Endothelial cell of umbilical vein (primary cell): ENCODE measurements at regions not wholly inside any gene's neighbourhood (a gene's known extent, or its start where the extent isn't known, plus 50 kb on each side); places are given as distances from the start of the nearest gene placed in this dataset.

Experiments
- BruUV-seq: library from RNA; stranded (reverse); fragments of 400-500 nt; replicated peaks from 2 replicates; lab custom pipeline; 2021; lab: Mats Ljungman, UMichigan
- CTCF ChIA-PET: fragments of 300-600, 350-600 bp; sonication (Branson Sonifier 250); formaldehyde crosslinking; loops from one replicate; lab custom pipeline; 2021; ENCODE audit warnings: antibody characterized with exemption, inconsistent platforms; lab: Charles Lee
- POLR2A ChIA-PET: fragments of 300-600, 350-600 bp; sonication (Branson Sonifier 250); formaldehyde crosslinking; loops from one replicate; lab custom pipeline; 2021; ENCODE audit warnings: antibody characterized with exemption, inconsistent platforms; lab: Charles Lee
- DNase-seq: peaks from one replicate; pipeline ENCODE4 v3.0.0-alpha.2; 2011; ENCODE audit warnings: low read depth, low spot score
- FAIRE-seq: peaks from 2 replicates; lab custom pipeline; 2011; peaks lifted over from hg19 to GRCh38; lab: Jason Lieb, UNC
- H2AFZ ChIP-seq: 2 replicates; pipeline ENCODE4 v1.6.0; 2012; ENCODE audit warnings: low read depth, low read length, control low read depth, inconsistent platforms
- H3K27ac ChIP-seq: 2 replicates; pipeline ENCODE4 v1.5.1; 2011; ENCODE audit warnings: low read depth, mild to moderate bottlenecking, control low read depth, low read length, moderate library complexity; ENCODE audit not compliant: insufficient read depth
- H3K27me3 ChIP-seq, 2 experiments: 2 replicates each; pipeline versions ENCODE4 v1.6.0 to v1.6.1; 2011; ENCODE audit warnings: low read length in 2 of 2, mixed read lengths in 1 of 2; ENCODE audit not compliant: control insufficient read depth in 2 of 2, insufficient read depth in 2 of 2
- H3K36me3 ChIP-seq, 2 experiments: 2 replicates in 1 of 2; 3 replicates in 1 of 2; pipeline ENCODE4 v1.5.1; 2011; ENCODE audit warnings: low read length in 2 of 2, mild to moderate bottlenecking in 1 of 2, moderate library complexity in 1 of 2; ENCODE audit not compliant: control insufficient read depth in 2 of 2, insufficient read depth in 2 of 2; ENCODE audit errors: extremely low read depth in 1 of 2
- H3K4me1 ChIP-seq: 3 replicates; pipeline ENCODE4 v1.5.1; 2011; ENCODE audit warnings: mild to moderate bottlenecking, low read length; ENCODE audit not compliant: control insufficient read depth, insufficient read depth; ENCODE audit errors: extremely low read depth
- H3K4me2 ChIP-seq: 2 replicates; pipeline ENCODE4 v1.6.1; 2011; ENCODE audit warnings: low read length, control low read depth, mixed read lengths; ENCODE audit not compliant: insufficient read depth
- H3K4me3 ChIP-seq, 3 experiments: fragments of 200-600 bp in 1 of 3; sonication (generic), shearing (Covaris generic) in 1 of 3; replicated peaks in 1 of 3; 2 replicates each; pipeline ENCODE4 v1.5.1; 2011 to 2016; ENCODE audit warnings: control low read depth in 3 of 3, low read length in 3 of 3, mild to moderate bottlenecking in 2 of 3, inconsistent platforms in 1 of 3, low read depth in 1 of 3, moderate library complexity in 1 of 3; ENCODE audit not compliant: insufficient read depth in 1 of 3
- H3K79me2 ChIP-seq: 2 replicates; pipeline ENCODE4 v1.6.0; 2012; ENCODE audit warnings: low read length, inconsistent platforms; ENCODE audit not compliant: control insufficient read depth, insufficient read depth
- H3K9ac ChIP-seq: replicated peaks from 2 replicates; pipeline ENCODE3; 2011; ENCODE audit warnings: low read length, control low read depth; ENCODE audit not compliant: insufficient read depth; ENCODE audit errors: extremely low read depth
- H3K9me1 ChIP-seq: replicated peaks from 3 replicates; pipeline ENCODE4 v1.6.0; 2011; ENCODE audit warnings: mild to moderate bottlenecking, low read length; ENCODE audit not compliant: control insufficient read depth, insufficient read depth; ENCODE audit errors: extremely low read depth
- H3K9me3 ChIP-seq: replicated peaks from 2 replicates; pipeline ENCODE4 v1.5.1; 2012; ENCODE audit warnings: low read length, inconsistent platforms; ENCODE audit not compliant: control insufficient read depth, insufficient read depth
- H4K20me1 ChIP-seq: replicated peaks from 2 replicates; pipeline ENCODE3; 2011; ENCODE audit warnings: mild to moderate bottlenecking, low read length; ENCODE audit not compliant: control insufficient read depth, insufficient read depth; ENCODE audit errors: extremely low read depth
- EZH2 ChIP-seq: IDR thresholded peaks from 2 replicates; pipeline ENCODE4 v1.6.1; 2012; ENCODE audit warnings: borderline replicate concordance, low read depth, mild to moderate bottlenecking, moderate library complexity, low read length, inconsistent platforms; ENCODE audit not compliant: severe bottlenecking
- FOS ChIP-seq: IDR thresholded peaks from 2 replicates; pipeline ENCODE4 v1.6.1; 2011; ENCODE audit warnings: mild to moderate bottlenecking, low read length, moderate library complexity, borderline replicate concordance; ENCODE audit not compliant: insufficient read depth
- GATA2 ChIP-seq: IDR thresholded peaks from 2 replicates; pipeline ENCODE4 v1.7.0; 2011; ENCODE audit warnings: low read depth, mild to moderate bottlenecking, moderate library complexity, mixed read lengths, low read length; ENCODE audit not compliant: insufficient read length, insufficient read depth
- JUN ChIP-seq: IDR thresholded peaks from 2 replicates; pipeline ENCODE4 v1.6.1; 2011; ENCODE audit warnings: borderline replicate concordance, low read depth; ENCODE audit not compliant: insufficient read length, insufficient read depth
- MYC ChIP-seq: IDR thresholded peaks from one replicate; pipeline ENCODE4 v1.6.1; 2011; ENCODE audit warnings: mild to moderate bottlenecking, low read depth, low read length
- POLR2A ChIP-seq: IDR thresholded peaks from 2 replicates; pipeline ENCODE4 v1.6.1; 2012; ENCODE audit warnings: low read depth, mild to moderate bottlenecking, control low read depth, low read length
- POLR2AphosphoS5 ChIP-seq: IDR thresholded peaks from 2 replicates; pipeline ENCODE4 v1.6.1; 2012; ENCODE audit warnings: low read depth, mild to moderate bottlenecking, control low read depth, low read length, moderate library complexity; ENCODE audit not compliant: insufficient read depth
- dilution Hi-C: fragments of 300-500 bp; cut with MboI; formaldehyde crosslinking; loops from one replicate; pipeline ENCODE4 v1.15.0; 2019; ENCODE audit warnings: low sequenced_read_pairs; ENCODE audit not compliant: extremely low pct_ligation_motif_present
- intact Hi-C: fragments of 100-400 bp; cut with micrococcal nuclease; formaldehyde crosslinking; loops from one replicate; pipeline ENCODE4 v1.10.0; 2022
- TF ChIP-seq, protein P1 (sequence below): IDR thresholded peaks from 2 replicates; pipeline ENCODE4 v1.6.1; 2011; ENCODE audit not compliant: insufficient read depth, insufficient read length
- TF ChIP-seq, protein P2 (sequence below), 2 donors: IDR thresholded peaks; 1 replicate in 1 of 2; 2 replicates in 1 of 2; pipeline ENCODE4 v1.5.1; 2011; ENCODE audit warnings: low read length in 2 of 2, mild to moderate bottlenecking in 2 of 2, moderate library complexity in 2 of 2, control low read depth in 1 of 2, inconsistent platforms in 1 of 2, low read depth in 1 of 2; ENCODE audit not compliant: insufficient read depth in 1 of 2; ENCODE audit errors: extremely low read depth in 1 of 2

DNA sequence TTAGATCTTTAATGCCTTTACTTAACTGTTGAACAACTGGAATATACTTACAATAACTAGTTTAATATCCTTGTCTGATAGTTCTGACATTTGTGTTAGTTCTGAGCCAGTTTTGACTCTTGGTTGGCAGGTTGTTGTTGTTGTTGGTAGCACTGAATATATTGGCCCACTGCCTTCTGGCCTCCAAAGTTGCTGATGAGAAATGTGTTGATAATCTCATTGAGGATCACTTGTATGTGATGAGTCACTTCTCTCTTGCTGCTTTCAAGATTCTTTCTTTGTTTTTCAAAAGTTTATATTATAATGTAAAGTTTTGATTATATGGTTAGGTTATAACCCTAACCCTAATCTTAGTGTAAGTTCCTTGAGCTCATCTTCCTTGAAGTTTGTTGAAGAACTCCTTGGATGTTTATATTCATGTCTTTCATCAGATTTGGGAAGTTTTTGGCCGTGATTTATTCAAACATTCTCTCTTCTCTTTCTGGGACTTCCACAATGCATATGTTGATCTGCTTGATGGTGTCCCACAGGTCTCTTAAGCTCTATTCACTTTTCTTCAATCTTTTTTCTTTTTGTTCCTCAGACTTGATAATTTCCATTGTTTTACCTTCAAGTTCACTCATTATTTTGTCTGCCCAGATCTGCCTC lies 149.7 kb downstream of the FGF18 start:
- dilution Hi-C loops, result no loop called here
- peaks cover 0 to 2% of the 10 kb centered on the region in 2 experiments for H3K27me3 ChIP-seq

DNA sequence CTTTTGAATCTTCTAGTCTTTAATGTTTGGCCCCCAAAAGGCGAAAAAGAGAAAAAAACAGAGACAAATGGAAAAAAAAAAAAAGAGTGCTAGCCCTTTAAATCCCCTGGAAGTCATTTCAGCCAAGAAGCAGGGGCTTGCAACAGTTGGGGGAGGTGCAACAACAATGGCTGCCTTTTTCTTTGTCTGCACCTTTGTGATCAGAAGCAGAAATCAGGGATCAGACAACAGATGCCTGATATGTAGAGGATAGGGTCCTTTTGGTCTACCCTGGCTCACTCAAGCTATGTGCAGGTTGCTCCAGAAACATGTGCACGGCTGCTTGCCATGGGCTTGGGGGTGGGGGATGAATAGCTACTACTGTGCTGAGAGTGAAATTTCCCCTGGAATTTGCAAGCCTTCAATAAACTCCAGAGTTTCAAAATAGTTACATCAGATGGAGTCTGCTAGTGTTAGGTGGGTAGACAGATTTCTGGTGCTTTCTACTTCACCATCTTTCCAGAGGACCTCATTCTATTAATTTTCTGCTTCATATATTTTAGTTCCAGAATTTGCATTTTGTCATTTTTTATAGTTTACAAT lies 150.9 kb downstream of the FGF18 start:
- CTCF ChIA-PET, result no interaction called here
- no peaks in the 10 kb centered on the region for H3K9me1 ChIP-seq
- no peak for TF ChIP-seq JUN
- no peak for TF ChIP-seq EZH2
- no peak for TF ChIP-seq FOS
- TF ChIP-seq, protein P1, sequence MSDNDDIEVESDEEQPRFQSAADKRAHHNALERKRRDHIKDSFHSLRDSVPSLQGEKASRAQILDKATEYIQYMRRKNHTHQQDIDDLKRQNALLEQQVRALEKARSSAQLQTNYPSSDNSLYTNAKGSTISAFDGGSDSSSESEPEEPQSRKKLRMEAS, result no peak
- TF ChIP-seq, protein P2, sequence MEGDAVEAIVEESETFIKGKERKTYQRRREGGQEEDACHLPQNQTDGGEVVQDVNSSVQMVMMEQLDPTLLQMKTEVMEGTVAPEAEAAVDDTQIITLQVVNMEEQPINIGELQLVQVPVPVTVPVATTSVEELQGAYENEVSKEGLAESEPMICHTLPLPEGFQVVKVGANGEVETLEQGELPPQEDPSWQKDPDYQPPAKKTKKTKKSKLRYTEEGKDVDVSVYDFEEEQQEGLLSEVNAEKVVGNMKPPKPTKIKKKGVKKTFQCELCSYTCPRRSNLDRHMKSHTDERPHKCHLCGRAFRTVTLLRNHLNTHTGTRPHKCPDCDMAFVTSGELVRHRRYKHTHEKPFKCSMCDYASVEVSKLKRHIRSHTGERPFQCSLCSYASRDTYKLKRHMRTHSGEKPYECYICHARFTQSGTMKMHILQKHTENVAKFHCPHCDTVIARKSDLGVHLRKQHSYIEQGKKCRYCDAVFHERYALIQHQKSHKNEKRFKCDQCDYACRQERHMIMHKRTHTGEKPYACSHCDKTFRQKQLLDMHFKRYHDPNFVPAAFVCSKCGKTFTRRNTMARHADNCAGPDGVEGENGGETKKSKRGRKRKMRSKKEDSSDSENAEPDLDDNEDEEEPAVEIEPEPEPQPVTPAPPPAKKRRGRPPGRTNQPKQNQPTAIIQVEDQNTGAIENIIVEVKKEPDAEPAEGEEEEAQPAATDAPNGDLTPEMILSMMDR (IDR thresholded peaks at IDR 0.05; ENCODE audit: extremely low read depth in 1 of 2, insufficient read depth in 1 of 2, low read depth in 1 of 2, low read length in 2 of 2), result no peak
- no peak for TF ChIP-seq POLR2AphosphoS5
- no peak for TF ChIP-seq MYC
- TF ChIP-seq POLR2A, result no peak
- no peak for TF ChIP-seq GATA2
- no peak overlapping the region for H3K4me2 ChIP-seq
- no peak overlapping the region for H3K9ac ChIP-seq
- H3K27me3 ChIP-seq, result peaks cover 0 to 3% of the 10 kb centered on the region in 2 experiments
- H3K4me1 ChIP-seq, result peaks cover 18% of the 10 kb centered on the region
- no peak for DNase-seq
- intact Hi-C loops (no loop called here), dilution Hi-C loops (no loop called here)
- BruUV-seq, result no TSS peak
- POLR2A ChIA-PET, result no interaction called here
- no peaks in the 10 kb centered on the region for H3K36me3 ChIP-seq
- H3K4me3 ChIP-seq, result no peak overlapping the region
- FAIRE-seq, result no peak
- H3K9me3 ChIP-seq, result no peaks in the 10 kb centered on the region
- H3K79me2 ChIP-seq, result no peaks in the 10 kb centered on the region
- no peaks in the 10 kb centered on the region for H4K20me1 ChIP-seq
- no peak overlapping the region for H3K27ac ChIP-seq
- no peak overlapping the region for H2AFZ ChIP-seq

More for the DNA sequence above, 149.7 kb downstream of the FGF18 start:
- H3K27ac ChIP-seq, result no peak overlapping the region
- no peaks in the 10 kb centered on the region for H3K36me3 ChIP-seq
- TF ChIP-seq GATA2, result no peak
- TF ChIP-seq FOS, result peak; percentile 59
- no peak for TF ChIP-seq EZH2
- TF ChIP-seq, protein P1, result no peak
- TF ChIP-seq JUN, result no peak
- TF ChIP-seq POLR2AphosphoS5, result no peak
- FAIRE-seq (peak; percentile 40), DNase-seq (peak; percentile 54)
- intact Hi-C loops, result loop anchor here (1.0 kb wide), 1 partner anchor 27 kb away; no protein-coding TSS in a partner anchor
- peaks cover 18% of the 10 kb centered on the region for H3K4me1 ChIP-seq
- ChIA-PET CTCF (interaction anchor here (0.8 to 0.9 kb wide), 2 partner anchors 26 to 150 kb away, joined by 3 to 4 read pairs; partner anchors contain the start of gene FGF18), POLR2A (no interaction called here)
- H3K9ac ChIP-seq, result no peak overlapping the region
- no peaks in the 10 kb centered on the region for H4K20me1 ChIP-seq
- no TSS peak for BruUV-seq
- H3K4me3 ChIP-seq, result no peak overlapping the region
- H3K9me3 ChIP-seq, result no peaks in the 10 kb centered on the region
- no peaks in the 10 kb centered on the region for H3K9me1 ChIP-seq
- no peak overlapping the region for H3K4me2 ChIP-seq
- H3K79me2 ChIP-seq, result no peaks in the 10 kb centered on the region
- H2AFZ ChIP-seq, result no peak overlapping the region
